UCSD-AML1 (cell line): ENCODE measurements at regions not wholly inside any gene's neighbourhood (a gene's known extent, or its start where the extent isn't known, plus 50 kb on each side); places are given as distances from the start of the nearest gene placed in this dataset.
"Not testable (repeated sequence)": the region's sequence is repeated elsewhere in the genome, so short reads cannot be mapped to it uniquely, and the experiment has no call there.

ENCODE experiments used
- DNase-seq: peaks from one replicate; lab custom pipeline; 2025; ENCODE audit not compliant: unreplicated experiment; lab: John Stamatoyannopoulos, UW

DNA sequence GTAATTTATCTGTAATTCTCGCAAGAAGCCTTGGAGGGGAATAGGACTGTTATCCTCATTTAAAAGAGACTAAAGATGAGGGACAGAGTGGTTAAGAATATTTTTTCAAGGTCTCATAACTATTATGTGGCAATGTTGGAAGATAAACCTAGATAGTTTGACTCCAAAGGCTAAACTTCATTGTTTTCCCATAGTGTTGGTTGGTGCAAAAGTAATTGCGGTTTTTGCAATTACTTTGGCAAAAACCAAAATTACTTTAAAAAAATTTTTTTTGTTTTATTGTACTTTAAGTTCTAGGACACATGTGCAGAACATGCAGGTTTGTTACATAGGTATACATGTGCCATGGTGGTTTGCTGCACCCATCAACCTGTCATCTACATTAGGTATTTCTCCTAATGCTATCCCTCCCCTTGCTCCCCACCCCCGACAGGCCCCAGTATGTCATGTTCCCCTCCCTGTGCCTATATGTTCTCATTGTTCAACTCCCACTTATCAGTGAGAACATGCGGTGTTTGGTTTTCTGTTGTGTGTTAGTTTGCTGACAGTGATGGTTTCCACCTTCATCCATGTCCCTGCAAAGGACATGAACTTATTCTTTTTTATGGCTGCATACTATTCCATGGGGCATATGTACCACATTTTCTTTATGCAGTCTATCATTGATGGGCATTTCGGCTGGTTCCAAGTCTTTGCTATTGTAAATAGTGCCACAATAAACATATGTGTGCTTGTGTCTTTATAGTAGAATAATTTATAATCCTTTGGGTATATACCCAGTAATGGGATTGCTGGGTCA, 72.9 kb upstream of the TBX18 start:
- DNase-seq = not testable (repeated sequence)

DNA sequence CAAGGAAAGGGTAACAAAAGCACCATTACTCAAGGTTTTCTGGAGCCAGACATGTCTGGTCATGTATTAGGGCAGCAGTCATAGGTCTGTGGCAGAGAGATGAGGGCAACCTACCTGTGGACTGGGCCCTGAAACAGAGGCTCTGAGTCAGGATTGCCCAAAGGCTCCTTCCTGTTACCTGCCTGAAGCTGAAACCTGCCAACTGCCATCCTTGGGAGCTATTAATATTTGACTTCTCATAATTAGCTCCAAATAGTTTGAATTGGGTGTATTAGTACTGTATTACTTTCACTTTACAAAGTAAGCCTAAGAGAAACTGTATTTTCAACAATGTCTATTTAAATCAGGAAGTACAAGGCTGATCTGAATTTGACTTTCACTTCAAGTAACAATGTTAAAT, 72.0 kb upstream of the TBX18 start:
- DNase-seq = no peak

DNA sequence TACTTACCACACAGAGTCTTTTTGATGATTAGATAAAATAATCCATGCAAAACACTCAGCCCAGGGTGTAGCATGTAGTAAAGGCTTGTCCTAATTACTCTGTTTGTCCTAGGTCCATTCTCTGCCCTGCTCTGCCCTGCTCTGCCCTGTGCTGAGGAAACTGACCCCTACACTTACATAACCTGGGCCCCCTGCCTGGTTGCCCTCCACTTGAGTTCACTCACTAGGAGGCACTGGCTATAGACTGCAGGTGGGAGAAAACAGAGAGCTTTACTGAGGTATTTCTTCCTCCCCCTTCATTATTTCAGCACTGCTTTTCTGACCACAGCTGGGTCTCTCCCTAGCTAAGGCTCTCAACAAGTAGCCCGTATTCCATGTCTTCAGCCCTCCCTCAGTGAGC, 70.9 kb upstream of the TBX18 start:
- DNase-seq = no peak

DNA sequence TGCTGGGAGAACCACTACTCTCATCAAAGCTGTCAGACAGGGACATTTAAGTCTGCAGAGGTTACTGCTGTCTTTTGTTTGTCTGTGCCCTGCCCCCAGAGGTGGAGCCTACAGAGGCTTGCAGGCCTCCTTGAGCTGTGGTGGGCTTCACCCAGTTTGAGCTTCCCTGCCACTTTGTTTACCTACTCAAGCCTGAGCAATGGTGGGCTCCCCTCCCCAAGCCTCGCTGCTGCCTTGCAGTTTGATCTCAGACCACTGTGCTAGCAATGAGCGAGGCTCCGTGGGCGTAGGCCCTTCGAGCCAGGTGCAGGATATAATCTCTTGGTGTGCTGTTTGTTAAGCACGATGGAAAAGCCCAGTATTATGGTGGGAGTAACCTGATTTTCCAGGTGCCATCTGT, 67.5 kb upstream of the TBX18 start:
- not testable (repeated sequence) for DNase-seq

DNA sequence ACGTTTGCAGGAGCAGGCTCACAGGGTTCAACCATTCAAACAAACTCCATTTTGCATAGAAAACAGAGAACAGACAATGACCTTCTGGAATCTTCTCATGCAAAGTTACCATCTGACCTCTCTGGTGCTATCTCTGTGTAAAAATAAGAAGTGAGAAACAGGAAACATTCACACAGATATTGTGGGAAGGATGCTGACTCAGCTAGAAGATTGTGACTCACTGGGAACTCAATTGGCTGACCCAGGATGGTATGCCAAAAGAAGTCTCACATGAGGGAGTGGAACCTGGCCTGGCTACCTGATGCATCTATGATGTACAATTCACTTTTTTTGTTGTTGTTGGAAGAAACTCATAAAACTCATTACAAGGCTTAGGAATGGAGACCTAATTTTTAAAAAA, 61.1 kb upstream of the TBX18 start:
- DNase-seq = no peak

DNA sequence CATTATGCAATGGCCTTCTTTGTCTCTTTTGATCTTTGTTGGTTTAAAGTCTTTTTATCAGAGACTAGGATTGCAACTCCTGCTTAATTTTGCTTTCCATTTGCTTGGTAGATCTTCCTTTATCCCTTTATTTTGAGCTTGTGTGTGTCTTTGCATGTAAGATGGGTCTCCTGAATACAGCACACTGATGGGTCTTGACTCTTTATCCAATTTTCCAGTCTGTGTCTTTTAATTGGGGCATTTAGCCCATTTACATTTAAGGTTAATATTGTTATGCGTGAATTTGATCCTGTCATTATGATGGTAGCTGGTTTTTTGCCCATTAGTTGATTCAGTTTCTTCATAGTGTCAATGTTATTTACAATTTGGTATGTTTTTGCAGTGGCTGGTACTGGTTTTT, 56.9 kb upstream of the TBX18 start:
- DNase-seq = not testable (repeated sequence)

DNA sequence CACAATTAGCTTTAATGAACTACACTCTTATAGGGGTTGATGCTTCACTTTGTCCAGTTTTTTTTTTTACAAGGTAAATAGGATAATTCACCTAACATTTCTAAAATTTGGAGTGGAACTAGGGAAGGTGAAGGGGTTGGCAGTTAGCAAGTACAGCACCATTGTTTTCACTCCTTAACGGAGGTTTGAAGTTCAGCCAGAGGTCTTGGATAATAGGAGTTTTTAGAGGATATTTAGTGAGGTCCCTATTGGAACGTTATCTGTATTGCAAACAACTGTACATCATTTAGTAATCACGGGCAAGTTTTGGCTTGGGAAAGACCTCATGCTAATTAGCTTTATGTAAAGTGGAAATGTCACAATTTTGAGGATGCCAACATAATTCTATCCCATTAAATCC, 52.3 kb upstream of the TBX18 start:
- no peak for DNase-seq

DNA sequence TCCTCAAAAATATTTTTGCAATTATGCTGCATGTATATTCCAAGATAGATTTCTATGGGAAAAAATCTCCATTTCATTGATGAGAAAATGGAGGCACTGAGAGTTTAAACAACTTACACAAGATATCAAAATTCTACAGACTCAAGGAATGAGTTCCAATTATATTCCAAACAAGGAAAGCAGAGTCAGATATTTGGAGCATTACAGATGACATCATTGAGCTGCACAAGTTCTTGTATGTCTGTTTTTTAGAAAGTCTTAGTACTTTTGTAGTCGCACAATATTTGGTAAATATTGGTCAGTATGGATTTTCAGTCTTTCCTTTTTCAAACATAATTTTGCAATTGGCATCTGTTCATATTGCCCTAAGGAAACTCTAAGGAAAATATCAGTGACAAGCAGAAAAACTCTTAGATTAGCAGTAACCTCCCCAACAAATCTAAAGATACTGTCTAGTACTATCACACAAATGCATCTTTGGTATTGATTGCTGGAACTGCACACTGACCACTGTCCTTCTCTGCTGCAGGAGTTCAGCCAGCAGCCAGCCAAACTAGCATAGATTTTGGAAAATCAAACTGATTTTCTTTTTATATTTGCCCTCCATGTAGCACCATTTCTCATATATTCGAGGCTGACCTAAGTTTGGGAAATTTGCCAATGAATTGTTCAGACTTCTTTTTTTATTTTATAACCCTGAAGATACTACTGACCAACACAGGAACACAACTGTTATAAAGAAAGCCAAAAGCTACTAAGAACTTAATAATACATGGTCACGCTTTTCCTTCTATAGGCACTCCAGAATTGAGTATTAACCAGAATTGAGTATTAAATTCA, 51.7 kb upstream of the TBX18 start:
- DNase-seq = no peak
